GM18520 (cell line): ENCODE measurements at regions not wholly inside any gene's neighbourhood (a gene's known extent, or its start where the extent isn't known, plus 50 kb on each side); places are given as distances from the start of the nearest gene placed in this dataset.

Experiments used
- ATAC-seq: cut with Tn5 transposase; IDR thresholded peaks from one replicate; pipeline ENCODE4 v1.9.1; 2021; ENCODE audit not compliant: unreplicated experiment

- no peak for ATAC-seq
Observed at GRCh38 chr6:98107801-98108200, 726.6 kb upstream of the POU3F2 start.

GRCh38 chr6:98116455-98116854 lies 717.9 kb upstream of the POU3F2 start:
- ATAC-seq = no peak

- no peak for ATAC-seq
Observed at GRCh38 chr6:98117068-98117467, 717.3 kb upstream of the POU3F2 start.

GRCh38 chr6:98118397-98119045 lies 715.9 kb upstream of the POU3F2 start:
- ATAC-seq = no peak

GRCh38 chr6:98124171-98124570 lies 710.2 kb upstream of the POU3F2 start:
- ATAC-seq = no peak

- no peak for ATAC-seq
Observed at GRCh38 chr6:98131290-98131990, 702.9 kb upstream of the POU3F2 start.

- ATAC-seq = no peak
Observed at GRCh38 chr6:98136333-98136732, 698.0 kb upstream of the POU3F2 start.

GRCh38 chr6:98137391-98137790 lies 697.0 kb upstream of the POU3F2 start:
- ATAC-seq = no peak

- no peak for ATAC-seq
Observed at GRCh38 chr6:98142839-98143238, 691.5 kb upstream of the POU3F2 start.

GRCh38 chr6:98146656-98147055 lies 687.7 kb upstream of the POU3F2 start:
- ATAC-seq = no peak

GRCh38 chr6:98156580-98156979 lies 677.8 kb upstream of the POU3F2 start:
- ATAC-seq = no peak

GRCh38 chr6:98179606-98180005 lies 654.8 kb upstream of the POU3F2 start:
- ATAC-seq = no peak

- ATAC-seq = no peak
Observed at GRCh38 chr6:98200084-98200483, 634.3 kb upstream of the POU3F2 start.

GRCh38 chr6:98203170-98203806 lies 631.1 kb upstream of the POU3F2 start:
- ATAC-seq = no peak

GRCh38 chr6:98212468-98212867 lies 621.9 kb upstream of the POU3F2 start:
- no peak for ATAC-seq

- no peak for ATAC-seq
Observed at GRCh38 chr6:98215531-98215930, 618.8 kb upstream of the POU3F2 start.

GRCh38 chr6:98230250-98230649 lies 604.1 kb upstream of the POU3F2 start:
- no peak for ATAC-seq

GRCh38 chr6:98239057-98239456 lies 595.3 kb upstream of the POU3F2 start:
- ATAC-seq = no peak

GRCh38 chr6:98241630-98242029 lies 592.7 kb upstream of the POU3F2 start:
- no peak for ATAC-seq

- ATAC-seq = no peak
Observed at GRCh38 chr6:98254624-98255023, 579.8 kb upstream of the POU3F2 start.

GRCh38 chr6:98260382-98260781 lies 574.0 kb upstream of the POU3F2 start:
- no peak for ATAC-seq

GRCh38 chr6:98272060-98272459 lies 562.3 kb upstream of the POU3F2 start:
- ATAC-seq = no peak
